MG63 (cell line): ENCODE measurements at regions not wholly inside any gene's neighbourhood (a gene's known extent, or its start where the extent isn't known, plus 50 kb on each side); places are given as distances from the start of the nearest gene placed in this dataset.

Experiments
- DNase-seq: peaks from one replicate; pipeline ENCODE4 v3.0.0-alpha.2; 2020
- H3K27me3 ChIP-seq: fragments of 250-450 bp; sonication (Bioruptor Pico); 2 replicates; pipeline ENCODE4 v1.5.1; 2020; ENCODE audit warnings: mild to moderate bottlenecking, moderate library complexity
- H3K36me3 ChIP-seq: fragments of 250-450 bp; sonication (Bioruptor Pico); 2 replicates; pipeline ENCODE4 v1.5.1; 2020; ENCODE audit warnings: mild to moderate bottlenecking, moderate library complexity
- H3K4me3 ChIP-seq: fragments of 250-450 bp; sonication (Bioruptor Pico); 2 replicates; pipeline ENCODE4 v1.5.1; 2020; ENCODE audit warnings: mild to moderate bottlenecking, moderate library complexity
- H3K9me3 ChIP-seq: fragments of 250-450 bp; sonication (Bioruptor Pico); 2 replicates; pipeline ENCODE4 v1.5.1; 2020; ENCODE audit warnings: mild to moderate bottlenecking, moderate library complexity

GRCh38 chr2:134120406-134120732 is 133.5 kb upstream of the MGAT5 start:
- H3K9me3 ChIP-seq, result no peaks in the 10 kb centered on the region
- H3K27me3 ChIP-seq, result no peaks in the 10 kb centered on the region; the same call in 1 of the 2 replicates
- H3K36me3 ChIP-seq, result no peaks in the 10 kb centered on the region
- no peak for DNase-seq
- peak overlapping the region; percentile 82 for H3K4me3 ChIP-seq

GRCh38 chr2:134120733-134121630 is 132.9 kb upstream of the MGAT5 start:
- H3K9me3 ChIP-seq, result no peaks in the 10 kb centered on the region
- H3K4me3 ChIP-seq, result peak overlapping the region; percentile 82
- no peaks in the 10 kb centered on the region; the same call in 1 of the 2 replicates for H3K27me3 ChIP-seq
- no peaks in the 10 kb centered on the region for H3K36me3 ChIP-seq
- peak; percentile 75 for DNase-seq

DNA sequence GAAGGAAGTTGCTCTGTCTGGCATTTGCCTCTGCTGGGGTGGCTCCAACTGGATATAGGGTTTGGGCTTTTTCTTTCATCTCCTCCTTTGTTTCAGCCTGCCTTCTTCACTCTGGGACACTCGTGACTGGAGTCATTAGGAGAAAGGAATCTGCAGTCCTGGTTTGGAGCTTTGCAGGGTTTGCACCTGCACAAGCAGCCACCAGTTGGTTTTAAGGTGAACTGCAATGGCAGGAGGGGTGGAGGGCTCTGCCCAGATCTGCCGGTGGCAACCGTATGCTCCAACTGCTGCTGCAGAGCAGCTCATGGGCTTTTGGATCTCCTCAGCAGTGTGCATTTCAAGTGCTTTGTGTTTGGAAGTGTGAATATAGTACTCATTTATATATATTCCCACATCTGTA is 131.3 kb upstream of the MGAT5 start:
- Histone ChIP-seq H3K9me3 (no peaks in the 10 kb centered on the region), H3K4me3 (no peak overlapping the region)

GRCh38 chr2:134123332-134123731 is 130.5 kb upstream of the MGAT5 start:
- H3K36me3 ChIP-seq, result no peaks in the 10 kb centered on the region
- H3K27me3 ChIP-seq, result no peaks in the 10 kb centered on the region
- no peak for DNase-seq
- H3K9me3 ChIP-seq, result no peaks in the 10 kb centered on the region
- no peak overlapping the region for H3K4me3 ChIP-seq

More for the DNA sequence above, 131.3 kb upstream of the MGAT5 start:
- H3K27me3 ChIP-seq, result no peaks in the 10 kb centered on the region; the same call in 1 of the 2 replicates
- no peak for DNase-seq
- H3K36me3 ChIP-seq, result no peaks in the 10 kb centered on the region

- no peak for DNase-seq
- H3K4me3 ChIP-seq, result no peak overlapping the region
These were observed 129.7 kb upstream of the MGAT5 start for GRCh38 chr2:134124047-134124753.

GRCh38 chr2:134127496-134127895 is 126.4 kb upstream of the MGAT5 start:
- no peak overlapping the region for H3K4me3 ChIP-seq
- H3K27me3 ChIP-seq, result no peaks in the 10 kb centered on the region
- DNase-seq, result no peak
- H3K36me3 ChIP-seq, result 0 out of 2 replicates have a peak, but pooled peaks cover 3% of the 10 kb centered on the region
- H3K9me3 ChIP-seq, result no peaks in the 10 kb centered on the region

More at GRCh38 chr2:134124047-134124753, 129.7 kb upstream of the MGAT5 start:
- Histone ChIP-seq H3K27me3 (no peaks in the 10 kb centered on the region), H3K9me3 (no peaks in the 10 kb centered on the region), H3K36me3 (no peaks in the 10 kb centered on the region)

- H3K36me3 ChIP-seq, result 0 out of 2 replicates have a peak, but pooled peaks cover 3% of the 10 kb centered on the region
- no peaks in the 10 kb centered on the region for H3K27me3 ChIP-seq
- DNase-seq, result no peak
- no peaks in the 10 kb centered on the region for H3K9me3 ChIP-seq
- H3K4me3 ChIP-seq, result no peak overlapping the region
These were observed 125.1 kb upstream of the MGAT5 start for GRCh38 chr2:134128746-134129145.

- no peaks in the 10 kb centered on the region for H3K9me3 ChIP-seq
- no peak for DNase-seq
- H3K4me3 ChIP-seq, result no peak overlapping the region
- 0 out of 2 replicates have a peak, but pooled peaks cover 3% of the 10 kb centered on the region for H3K36me3 ChIP-seq
- H3K27me3 ChIP-seq, result no peaks in the 10 kb centered on the region
These were observed 123.9 kb upstream of the MGAT5 start for GRCh38 chr2:134129900-134130537.

DNA sequence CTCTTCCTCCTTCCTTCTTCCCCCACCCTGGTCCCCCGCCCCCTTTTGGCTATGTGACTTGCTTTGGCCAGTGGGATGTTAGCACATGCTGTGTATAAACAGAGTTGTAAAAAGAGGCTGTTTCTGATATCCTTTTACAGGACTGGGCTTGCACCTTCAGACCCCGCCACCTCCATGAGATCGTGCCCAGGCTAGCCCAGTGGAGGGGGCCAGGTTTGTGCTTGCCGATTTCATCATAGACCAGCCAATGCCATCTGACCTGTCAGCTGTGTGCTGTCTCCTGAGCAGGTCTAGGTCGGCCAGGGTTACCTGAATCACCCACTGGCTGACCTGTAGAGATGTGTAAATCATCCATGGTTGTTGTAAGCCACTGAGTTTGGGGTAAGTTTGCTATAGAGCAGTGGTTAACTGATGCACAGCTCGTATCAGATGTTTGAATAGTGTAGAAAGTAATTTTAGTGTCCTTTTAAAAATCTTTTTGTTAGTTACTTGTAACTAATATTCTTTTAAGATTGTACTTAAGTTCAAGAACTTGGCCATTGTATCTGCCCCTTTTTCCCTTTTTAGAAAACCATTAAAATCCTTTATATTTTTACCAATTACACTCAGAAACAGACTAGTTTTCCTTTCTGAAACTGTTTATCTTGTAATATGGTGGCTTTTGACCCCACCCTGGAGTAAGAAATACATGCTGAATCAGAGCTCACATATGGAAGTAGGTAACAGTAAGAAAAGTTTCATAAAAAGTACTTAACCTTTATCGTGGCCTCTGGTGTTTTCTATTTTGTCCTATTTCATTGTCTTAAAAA is 122.0 kb upstream of the MGAT5 start:
- Histone ChIP-seq H3K9me3 (no peaks in the 10 kb centered on the region), H3K27me3 (no peaks in the 10 kb centered on the region), H3K36me3 (0 out of 2 replicates have a peak, but pooled peaks cover 3% of the 10 kb centered on the region), H3K4me3 (no peak overlapping the region)
- no peak for DNase-seq

DNA sequence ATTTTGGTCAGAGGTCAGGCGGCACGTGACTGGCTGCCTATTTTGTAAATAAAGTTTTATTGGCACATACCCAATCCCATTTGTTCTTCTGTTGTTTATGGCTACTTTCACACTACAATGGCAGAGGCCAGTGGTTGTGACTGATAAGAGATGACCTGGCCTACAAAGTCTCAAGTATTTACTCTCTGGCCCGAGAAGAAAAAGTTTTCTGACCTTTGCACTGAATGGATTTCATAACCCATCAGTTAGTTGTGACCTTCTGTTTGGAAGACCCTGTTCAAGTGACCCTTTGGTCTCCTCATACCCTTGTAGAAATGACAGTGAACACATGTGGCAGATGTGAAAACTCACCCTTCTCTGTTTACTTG is 121.4 kb upstream of the MGAT5 start:
- Histone ChIP-seq H3K9me3 (no peaks in the 10 kb centered on the region), H3K36me3 (0 out of 2 replicates have a peak, but pooled peaks cover 3% of the 10 kb centered on the region), H3K27me3 (no peaks in the 10 kb centered on the region), H3K4me3 (no peak overlapping the region)
- no peak for DNase-seq

DNA sequence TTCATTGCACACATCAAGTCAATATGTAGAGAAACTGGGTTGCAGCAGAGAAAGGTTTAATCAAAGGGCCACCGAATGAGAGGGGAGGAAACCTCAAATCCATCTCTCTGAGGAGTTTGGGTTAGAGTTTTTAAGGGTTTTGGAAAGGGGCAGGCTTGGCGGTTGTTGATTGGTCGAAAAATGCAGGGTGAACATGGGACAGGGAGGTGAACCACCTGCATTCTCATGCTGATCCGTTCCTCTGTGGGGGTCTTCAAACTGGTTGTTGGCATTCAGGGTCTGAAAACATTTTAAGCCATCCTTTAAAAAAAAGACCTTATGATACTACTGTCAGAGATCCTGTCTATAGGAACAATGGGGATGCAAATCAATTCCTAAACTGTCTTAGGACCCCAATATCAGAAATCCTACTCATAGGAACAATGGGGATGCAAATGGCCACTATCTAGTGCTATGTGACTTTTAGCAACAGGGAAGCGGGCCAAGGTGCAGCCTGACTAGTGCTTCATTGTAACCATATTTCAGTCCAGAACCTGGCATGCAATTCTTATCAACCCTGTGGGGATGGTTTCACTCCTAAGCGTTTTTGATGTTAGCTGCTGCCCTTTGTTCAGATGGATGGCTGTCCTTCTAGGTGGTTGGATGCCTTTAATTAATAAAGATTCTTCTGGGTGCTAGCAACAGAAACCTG is 120.1 kb upstream of the MGAT5 start:
- DNase-seq, result no peak
- H3K4me3 ChIP-seq, result no peak overlapping the region
- no peaks in the 10 kb centered on the region for H3K27me3 ChIP-seq
- H3K36me3 ChIP-seq, result 0 out of 2 replicates have a peak, but pooled peaks cover 3% of the 10 kb centered on the region
- H3K9me3 ChIP-seq, result no peaks in the 10 kb centered on the region

DNA sequence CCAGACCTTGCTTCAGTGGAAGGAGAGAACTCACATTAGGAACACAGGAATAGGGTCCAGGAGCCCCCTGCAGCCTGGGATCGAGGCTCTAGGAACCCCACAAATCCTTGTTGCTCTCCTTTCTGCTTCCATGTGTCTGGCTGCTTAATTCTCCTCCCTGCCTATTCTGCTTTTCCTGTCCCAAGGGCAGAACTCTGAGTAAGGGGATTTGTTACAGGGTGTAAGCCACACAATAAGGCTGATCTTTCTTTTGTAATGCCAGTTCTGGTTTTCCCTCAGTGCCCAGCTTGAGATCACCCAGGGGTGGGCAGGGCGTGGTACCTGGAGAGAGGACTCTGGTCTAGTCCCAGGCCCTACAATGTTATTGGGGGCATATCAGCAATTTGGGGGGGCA is 119.6 kb upstream of the MGAT5 start:
- no peaks in the 10 kb centered on the region for H3K9me3 ChIP-seq
- H3K36me3 ChIP-seq, result 0 out of 2 replicates have a peak, but pooled peaks cover 3% of the 10 kb centered on the region
- no peaks in the 10 kb centered on the region for H3K27me3 ChIP-seq
- DNase-seq, result no peak
- no peak overlapping the region for H3K4me3 ChIP-seq

- Histone ChIP-seq H3K27me3 (no peaks in the 10 kb centered on the region), H3K9me3 (no peaks in the 10 kb centered on the region), H3K36me3 (0 out of 2 replicates have a peak, but pooled peaks cover 3% of the 10 kb centered on the region), H3K4me3 (no peak overlapping the region)
- no peak for DNase-seq
These were observed 119.0 kb upstream of the MGAT5 start for GRCh38 chr2:134134827-134135226.

DNA sequence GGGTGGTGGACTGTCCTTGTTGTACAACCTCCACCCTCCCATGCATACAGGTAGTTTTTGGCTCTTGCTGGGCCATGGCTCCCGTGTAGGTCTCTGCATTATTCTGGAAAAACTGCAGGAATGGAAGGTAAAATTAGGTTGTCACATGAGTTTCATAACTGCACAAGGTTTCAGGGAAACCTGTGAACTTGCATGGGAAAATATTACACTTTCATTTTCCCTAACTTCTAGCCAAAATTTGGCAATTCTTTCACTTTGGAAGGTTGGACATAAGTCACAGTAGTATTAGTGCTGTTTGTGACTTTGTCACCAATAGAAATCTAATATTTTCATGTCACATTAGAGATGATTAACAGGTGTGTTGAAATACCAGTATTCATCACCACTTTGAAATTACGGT is 118.1 kb upstream of the MGAT5 start:
- no peak for DNase-seq
- H3K36me3 ChIP-seq, result 0 out of 2 replicates have a peak, but pooled peaks cover 3% of the 10 kb centered on the region
- H3K4me3 ChIP-seq, result no peak overlapping the region
- no peaks in the 10 kb centered on the region for H3K9me3 ChIP-seq
- no peaks in the 10 kb centered on the region for H3K27me3 ChIP-seq

DNA sequence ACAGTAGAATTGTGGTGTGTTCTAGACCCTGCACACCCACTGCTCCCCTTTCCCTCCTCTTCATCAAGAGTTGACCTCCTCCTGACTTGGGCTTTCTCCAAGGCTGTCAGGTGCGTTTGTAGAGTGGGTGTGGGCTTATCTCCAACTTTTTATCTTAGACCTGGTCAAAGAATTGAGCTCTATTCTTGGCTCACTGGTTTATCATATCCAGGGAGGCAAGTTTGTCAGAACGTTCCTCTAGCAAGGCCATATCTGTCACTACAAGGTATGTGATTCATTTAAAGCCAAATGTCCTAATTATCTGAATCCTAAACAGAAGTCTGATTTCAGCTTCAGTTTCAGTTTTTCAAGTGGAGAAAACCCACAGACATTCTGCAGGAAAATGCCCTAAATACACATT is 117.1 kb upstream of the MGAT5 start:
- Histone ChIP-seq H3K36me3 (no peaks in the 10 kb centered on the region), H3K9me3 (no peaks in the 10 kb centered on the region), H3K4me3 (no peak overlapping the region), H3K27me3 (no peaks in the 10 kb centered on the region)
- DNase-seq, result no peak

- peak; percentile 48 for DNase-seq
- no peaks in the 10 kb centered on the region for H3K27me3 ChIP-seq
- no peaks in the 10 kb centered on the region for H3K9me3 ChIP-seq
- no peaks in the 10 kb centered on the region for H3K36me3 ChIP-seq
- H3K4me3 ChIP-seq, result no peak overlapping the region
These were observed 116.7 kb upstream of the MGAT5 start for GRCh38 chr2:134137182-134137611.
